ENCODE measurements at regions not wholly inside any gene's neighbourhood (a gene's known extent, or its start where the extent isn't known, plus 50 kb on each side); places are given as distances from the start of the nearest gene placed in this dataset.

- Histone ChIP-seq H3K4me3 (replicated peaks; ENCODE audit: low read depth, low read length) (no peak overlapping the region), H3K36me3 (ENCODE audit: control insufficient read depth, insufficient read depth, low read length) (no peaks in the 10 kb centered on the region), H3K27me3 (replicated peaks; ENCODE audit: control insufficient read depth, insufficient read depth, low read length) (no peaks in the 10 kb centered on the region)
- DNase-seq (ENCODE audit: extremely low read depth, insufficient read length): no peak
- no peak for TF ChIP-seq CTCF (IDR thresholded peaks at IDR 0.05; ENCODE audit: insufficient read depth, low read length, poor library complexity, severe bottlenecking)
Observed at GRCh38 chrX:8404471-8404870, 60.2 kb upstream of the VCX3B start.

- H3K27me3 ChIP-seq (replicated peaks; ENCODE audit: control insufficient read depth, insufficient read depth, low read length): no peaks in the 10 kb centered on the region
- no peak for DNase-seq (ENCODE audit: extremely low read depth, insufficient read length)
- TF ChIP-seq CTCF (IDR thresholded peaks at IDR 0.05; ENCODE audit: insufficient read depth, low read length, poor library complexity, severe bottlenecking): no peak
- H3K4me3 ChIP-seq (replicated peaks; ENCODE audit: low read depth, low read length): no peak overlapping the region
- H3K36me3 ChIP-seq (ENCODE audit: control insufficient read depth, insufficient read depth, low read length): no peaks in the 10 kb centered on the region
Observed at GRCh38 chrX:8404926-8405325, 59.7 kb upstream of the VCX3B start.

GRCh38 chrX:8405631-8406030 is 59.0 kb upstream of the VCX3B start:
- TF ChIP-seq CTCF (IDR thresholded peaks at IDR 0.05; ENCODE audit: insufficient read depth, low read length, poor library complexity, severe bottlenecking): no peak
- no peak for DNase-seq (ENCODE audit: extremely low read depth, insufficient read length)
- no peaks in the 10 kb centered on the region for H3K27me3 ChIP-seq (replicated peaks; ENCODE audit: control insufficient read depth, insufficient read depth, low read length)
- H3K4me3 ChIP-seq (replicated peaks; ENCODE audit: low read depth, low read length): no peak overlapping the region
- H3K36me3 ChIP-seq (ENCODE audit: control insufficient read depth, insufficient read depth, low read length): no peaks in the 10 kb centered on the region

- DNase-seq (ENCODE audit: extremely low read depth, insufficient read length): no peak
- Histone ChIP-seq H3K4me3 (replicated peaks; ENCODE audit: low read depth, low read length) (no peak overlapping the region), H3K36me3 (ENCODE audit: control insufficient read depth, insufficient read depth, low read length) (no peaks in the 10 kb centered on the region), H3K27me3 (replicated peaks; ENCODE audit: control insufficient read depth, insufficient read depth, low read length) (no peaks in the 10 kb centered on the region)
- TF ChIP-seq CTCF (IDR thresholded peaks at IDR 0.05; ENCODE audit: insufficient read depth, low read length, poor library complexity, severe bottlenecking): no peak
Observed at GRCh38 chrX:8413279-8413678, 51.4 kb upstream of the VCX3B start.

Measured in GM06990 (cell line).